ENCODE measurements at regions not wholly inside any gene's neighbourhood (a gene's known extent, or its start where the extent isn't known, plus 50 kb on each side); places are given as distances from the start of the nearest gene placed in this dataset.

- no peak for DNase-seq (ENCODE audit: low read depth)
These were observed 81.4 kb upstream of the CFAP20DC start for GRCh38 chr3:59131016-59131766.

GRCh38 chr3:59128685-59129084 lies 78.9 kb upstream of the CFAP20DC start:
- DNase-seq (ENCODE audit: low read depth), result no peak

- no peak for DNase-seq (ENCODE audit: low read depth)
These were observed 77.2 kb upstream of the CFAP20DC start for GRCh38 chr3:59127071-59127470.

GRCh38 chr3:59126446-59126845 lies 76.6 kb upstream of the CFAP20DC start:
- DNase-seq (ENCODE audit: low read depth), result no peak

- no peak for DNase-seq (ENCODE audit: low read depth)
These were observed 71.7 kb upstream of the CFAP20DC start for GRCh38 chr3:59121346-59122144.

- no peak for DNase-seq (ENCODE audit: low read depth)
These were observed 69.1 kb upstream of the CFAP20DC start for GRCh38 chr3:59118928-59119327.

- DNase-seq (ENCODE audit: low read depth), result no peak
These were observed 67.6 kb upstream of the CFAP20DC start for GRCh38 chr3:59117396-59117795.

- no peak for DNase-seq (ENCODE audit: low read depth)
These were observed 66.4 kb upstream of the CFAP20DC start for GRCh38 chr3:59116233-59116537.

GRCh38 chr3:59115364-59116232 lies 65.8 kb upstream of the CFAP20DC start:
- no peak for DNase-seq (ENCODE audit: low read depth)

GRCh38 chr3:59107856-59108815 lies 58.3 kb upstream of the CFAP20DC start:
- DNase-seq (ENCODE audit: low read depth), result no peak

GRCh38 chr3:59106085-59106648 lies 56.3 kb upstream of the CFAP20DC start:
- DNase-seq (ENCODE audit: low read depth), result no peak

- no peak for DNase-seq (ENCODE audit: low read depth)
These were observed 53.7 kb upstream of the CFAP20DC start for GRCh38 chr3:59103552-59103951.

GRCh38 chr3:59101231-59101736 lies 51.5 kb upstream of the CFAP20DC start:
- DNase-seq (ENCODE audit: low read depth), result no peak
